Peyer's patch (tissue), 4 donors: ENCODE measurements at regions not wholly inside any gene's neighbourhood (a gene's known extent, or its start where the extent isn't known, plus 50 kb on each side); places are given as distances from the start of the nearest gene placed in this dataset.
"Not testable (repeated sequence)": the region's sequence is repeated elsewhere in the genome, so short reads cannot be mapped to it uniquely, and the experiment has no call there.

Experiments
- DNase-seq, 3 donors: peaks; one replicate each; pipeline ENCODE4 v3.0.0-alpha.2; 2017 to 2019
- H3K27ac ChIP-seq, 4 donors: fragments of 200-600 bp; sonication (generic); one replicate each; pipeline ENCODE4 v1.5.1; 2016 to 2019
- H3K27me3 ChIP-seq, 2 donors: fragments of 200-600 bp; sonication (generic); one replicate each; pipeline ENCODE4 v1.5.1; 2019
- H3K36me3 ChIP-seq, 3 donors: fragments of 200-600 bp; sonication (generic); one replicate each; pipeline ENCODE4 v1.5.1; 2016 to 2019
- H3K4me1 ChIP-seq, 4 donors: fragments of 200-600 bp; sonication (generic); one replicate each; pipeline ENCODE4 v1.5.1; 2016 to 2019
- H3K4me3 ChIP-seq, 4 donors: fragments of 200-600 bp; sonication (generic); 1 replicate in 3 of 4; 2 replicates in 1 of 4; pipeline ENCODE4 v1.5.1; 2016 to 2019; ENCODE audit warnings: mild to moderate bottlenecking in 1 of 4
- H3K9me3 ChIP-seq, 4 donors: fragments of 200-600 bp; sonication (generic); one replicate each; pipeline ENCODE4 v1.5.1; 2016 to 2019; ENCODE audit warnings: mild to moderate bottlenecking in 1 of 4
- POLR2A ChIP-seq, 2 donors: fragments of 450-650 bp; IDR thresholded peaks; one replicate each; pipeline ENCODE4 v1.5.1; 2017; ENCODE audit warnings: antibody characterized with exemption in 2 of 2, mild to moderate bottlenecking in 2 of 2, moderate library complexity in 2 of 2
- TF ChIP-seq, protein P1 (sequence below), 6 experiments: fragments of 450-650 bp in 4 of 6; fragments of 200-600 bp in 2 of 6; sonication (generic) in 1 of 6; IDR thresholded peaks; one replicate each; pipeline ENCODE4 v1.5.1; 2017 to 2019; ENCODE audit warnings: antibody characterized with exemption in 6 of 6, mild to moderate bottlenecking in 3 of 6, moderate library complexity in 1 of 6

DNA sequence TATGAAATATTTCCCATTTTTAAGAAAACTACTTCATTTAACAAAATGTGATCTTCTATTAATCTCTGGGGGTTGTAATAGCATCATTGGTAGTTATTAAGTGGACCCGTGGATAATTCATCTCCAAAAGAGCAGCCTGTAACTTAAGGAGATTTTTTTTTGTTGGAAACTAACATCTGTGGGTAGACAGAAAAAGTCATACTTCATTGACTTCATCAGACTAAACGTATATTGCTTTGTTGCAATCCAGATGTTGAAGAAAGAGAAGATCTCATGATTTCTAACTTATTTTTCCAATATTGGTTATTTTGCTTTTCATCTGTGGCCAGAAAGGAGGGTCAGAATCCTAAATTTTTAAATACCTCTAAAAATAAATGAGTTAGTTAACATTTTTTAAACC is 296.5 kb upstream of the MIR17HG start:
- DNase-seq = no peak
- H3K4me1 ChIP-seq = no peaks in the 10 kb centered on the region
- H3K27me3 ChIP-seq = no peaks in the 10 kb centered on the region
- H3K36me3 ChIP-seq = no peaks in the 10 kb centered on the region
- H3K27ac ChIP-seq = no peak overlapping the region
- no peaks in the 10 kb centered on the region for H3K9me3 ChIP-seq
- H3K4me3 ChIP-seq = no peak overlapping the region
- TF ChIP-seq, protein P1, sequence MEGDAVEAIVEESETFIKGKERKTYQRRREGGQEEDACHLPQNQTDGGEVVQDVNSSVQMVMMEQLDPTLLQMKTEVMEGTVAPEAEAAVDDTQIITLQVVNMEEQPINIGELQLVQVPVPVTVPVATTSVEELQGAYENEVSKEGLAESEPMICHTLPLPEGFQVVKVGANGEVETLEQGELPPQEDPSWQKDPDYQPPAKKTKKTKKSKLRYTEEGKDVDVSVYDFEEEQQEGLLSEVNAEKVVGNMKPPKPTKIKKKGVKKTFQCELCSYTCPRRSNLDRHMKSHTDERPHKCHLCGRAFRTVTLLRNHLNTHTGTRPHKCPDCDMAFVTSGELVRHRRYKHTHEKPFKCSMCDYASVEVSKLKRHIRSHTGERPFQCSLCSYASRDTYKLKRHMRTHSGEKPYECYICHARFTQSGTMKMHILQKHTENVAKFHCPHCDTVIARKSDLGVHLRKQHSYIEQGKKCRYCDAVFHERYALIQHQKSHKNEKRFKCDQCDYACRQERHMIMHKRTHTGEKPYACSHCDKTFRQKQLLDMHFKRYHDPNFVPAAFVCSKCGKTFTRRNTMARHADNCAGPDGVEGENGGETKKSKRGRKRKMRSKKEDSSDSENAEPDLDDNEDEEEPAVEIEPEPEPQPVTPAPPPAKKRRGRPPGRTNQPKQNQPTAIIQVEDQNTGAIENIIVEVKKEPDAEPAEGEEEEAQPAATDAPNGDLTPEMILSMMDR (IDR thresholded peaks at IDR 0.05) = no peak
- TF ChIP-seq POLR2A (IDR thresholded peaks at IDR 0.05) = no peak

DNA sequence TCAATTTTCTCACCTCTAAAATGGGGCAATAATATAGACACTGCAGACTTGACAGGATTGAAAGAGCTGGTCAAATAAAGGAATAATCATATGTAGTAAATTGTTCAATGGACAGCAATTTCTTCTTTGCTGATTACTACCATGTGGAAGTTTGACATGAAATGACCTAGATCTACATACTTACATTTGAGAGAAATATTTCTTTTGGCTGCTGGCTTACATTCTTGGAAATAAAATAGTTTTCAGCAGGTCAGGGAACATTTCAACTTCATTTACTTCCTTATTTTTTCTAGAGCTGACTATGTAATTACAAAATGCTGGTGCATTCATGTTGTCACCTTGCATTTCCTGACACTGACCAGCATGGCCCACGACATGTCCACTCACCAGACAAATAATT is 294.6 kb upstream of the MIR17HG start:
- TF ChIP-seq, protein P1 (IDR thresholded peaks at IDR 0.05) = no peak
- no peak for TF ChIP-seq POLR2A (IDR thresholded peaks at IDR 0.05)
- no peaks in the 10 kb centered on the region for H3K4me1 ChIP-seq
- no peak overlapping the region for H3K4me3 ChIP-seq
- no peaks in the 10 kb centered on the region for H3K27me3 ChIP-seq
- DNase-seq = no peak
- no peaks in the 10 kb centered on the region for H3K36me3 ChIP-seq
- no peak overlapping the region for H3K27ac ChIP-seq
- no peaks in the 10 kb centered on the region for H3K9me3 ChIP-seq

DNA sequence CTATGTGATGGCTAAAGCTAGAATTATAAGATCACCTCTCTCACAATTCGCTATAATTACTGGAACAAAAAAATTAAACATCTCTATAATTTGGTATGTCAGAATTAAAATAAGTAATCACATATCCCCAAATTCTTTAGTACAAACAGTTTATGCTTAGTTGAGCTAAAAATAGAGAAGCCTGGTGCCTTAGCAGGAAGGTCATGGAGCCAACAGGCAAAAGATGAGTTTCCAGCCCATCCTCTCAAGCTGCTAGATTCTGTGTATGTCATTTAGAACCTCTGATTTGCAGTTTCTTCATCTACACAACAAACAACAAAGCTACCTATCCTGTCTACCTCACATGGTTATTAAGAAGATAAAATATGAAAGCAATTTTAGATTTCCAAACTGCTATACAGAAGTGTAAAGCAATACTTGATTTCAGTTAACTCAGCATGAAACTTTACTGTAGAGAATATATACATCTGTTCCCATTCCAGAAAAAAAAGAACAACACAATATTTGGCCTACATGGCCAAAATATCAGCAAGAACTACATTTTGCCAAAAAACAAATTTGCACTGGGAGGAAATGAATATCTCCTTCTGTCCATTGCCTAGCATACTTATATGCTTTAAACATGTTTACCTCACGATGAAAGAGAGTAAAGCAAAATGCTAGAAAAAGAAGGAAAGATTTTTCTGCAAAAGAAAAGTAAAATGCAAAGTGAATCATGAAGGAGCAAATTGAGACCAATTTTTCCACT is 294.0 kb upstream of the MIR17HG start:
- no peaks in the 10 kb centered on the region for H3K4me1 ChIP-seq
- no peak for DNase-seq
- no peaks in the 10 kb centered on the region for H3K36me3 ChIP-seq
- H3K27ac ChIP-seq = no peak overlapping the region
- no peak overlapping the region for H3K4me3 ChIP-seq
- no peaks in the 10 kb centered on the region for H3K27me3 ChIP-seq
- TF ChIP-seq, protein P1 (IDR thresholded peaks at IDR 0.05) = no peak
- no peak for TF ChIP-seq POLR2A (IDR thresholded peaks at IDR 0.05)
- no peaks in the 10 kb centered on the region for H3K9me3 ChIP-seq

DNA sequence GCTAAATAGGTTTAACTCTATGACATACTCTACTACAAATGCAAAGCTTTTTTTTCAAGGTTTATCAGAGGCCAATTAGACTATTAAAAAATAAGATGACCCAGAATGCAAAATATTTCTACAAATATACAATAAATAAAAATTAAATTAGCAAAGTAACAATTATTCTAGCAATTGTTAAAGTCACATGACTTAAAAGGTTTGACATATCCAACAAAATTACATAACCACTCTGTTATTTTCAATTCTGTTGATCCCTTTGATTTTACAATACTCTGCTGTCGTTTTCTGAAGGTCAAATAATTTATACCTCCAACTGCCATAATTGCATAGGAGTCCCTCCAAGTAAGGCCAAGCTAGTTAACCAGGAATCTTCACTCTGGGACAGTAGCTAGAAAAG is 292.6 kb upstream of the MIR17HG start:
- Histone ChIP-seq H3K4me3 (no peak overlapping the region), H3K27ac (no peak overlapping the region), H3K27me3 (no peaks in the 10 kb centered on the region), H3K36me3 (no peaks in the 10 kb centered on the region), H3K9me3 (no peaks in the 10 kb centered on the region), H3K4me1 (no peaks in the 10 kb centered on the region)
- no peak for TF ChIP-seq POLR2A (IDR thresholded peaks at IDR 0.05)
- TF ChIP-seq, protein P1 (IDR thresholded peaks at IDR 0.05) = no peak
- no peak for DNase-seq

DNA sequence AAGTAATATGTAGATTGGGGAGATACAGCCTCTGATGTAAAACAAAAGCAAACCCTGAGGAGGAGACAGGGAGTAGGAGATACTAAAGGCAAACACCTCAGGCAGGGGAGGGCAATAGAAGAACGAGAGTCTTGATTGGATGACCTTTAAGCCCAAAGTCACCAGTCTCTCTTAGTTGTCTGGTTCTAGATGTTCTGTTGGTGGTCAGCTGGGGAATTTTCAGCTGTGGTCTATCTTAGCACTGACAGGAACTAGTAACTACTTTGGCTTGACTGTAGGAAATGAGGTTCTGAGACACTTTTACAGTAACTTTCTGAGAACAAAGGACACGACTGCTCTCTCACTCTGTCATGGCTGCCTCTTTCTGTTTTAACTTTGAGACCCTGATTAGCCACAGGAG is 290.7 kb upstream of the MIR17HG start:
- DNase-seq = no peak
- Histone ChIP-seq H3K27me3 (no peaks in the 10 kb centered on the region), H3K9me3 (no peaks in the 10 kb centered on the region), H3K36me3 (no peaks in the 10 kb centered on the region), H3K4me3 (no peak overlapping the region), H3K27ac (no peak overlapping the region), H3K4me1 (no peaks in the 10 kb centered on the region)
- no peak for TF ChIP-seq POLR2A (IDR thresholded peaks at IDR 0.05)
- TF ChIP-seq, protein P1 (IDR thresholded peaks at IDR 0.05) = no peak

DNA sequence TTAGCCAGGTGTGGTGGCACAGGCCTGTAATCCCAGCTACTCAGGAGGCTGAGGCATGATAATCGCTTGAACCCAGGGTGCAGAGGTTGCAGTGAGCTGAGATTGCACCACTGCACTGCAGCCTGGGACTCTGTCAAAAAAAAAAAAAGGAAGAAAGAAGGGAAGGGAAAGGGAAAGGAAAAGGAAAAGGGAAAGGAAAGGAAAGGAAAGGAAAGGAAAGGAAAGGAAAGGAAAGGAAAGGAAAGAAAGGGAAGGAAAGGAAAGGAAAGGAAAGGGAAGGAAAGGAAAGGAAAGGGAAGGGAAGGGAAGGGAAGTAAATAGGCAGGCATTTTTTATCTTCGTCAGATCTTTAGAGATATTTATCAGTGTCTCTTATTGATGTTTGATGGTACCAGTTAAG is 290.0 kb upstream of the MIR17HG start:
- not testable (repeated sequence) for H3K4me1 ChIP-seq, H3K27me3 ChIP-seq, DNase-seq, H3K9me3 ChIP-seq, H3K27ac ChIP-seq, H3K4me3 ChIP-seq, H3K36me3 ChIP-seq
